ENCODE measurements at regions not wholly inside any gene's neighbourhood (a gene's known extent, or its start where the extent isn't known, plus 50 kb on each side); places are given as distances from the start of the nearest gene placed in this dataset.

DNA sequence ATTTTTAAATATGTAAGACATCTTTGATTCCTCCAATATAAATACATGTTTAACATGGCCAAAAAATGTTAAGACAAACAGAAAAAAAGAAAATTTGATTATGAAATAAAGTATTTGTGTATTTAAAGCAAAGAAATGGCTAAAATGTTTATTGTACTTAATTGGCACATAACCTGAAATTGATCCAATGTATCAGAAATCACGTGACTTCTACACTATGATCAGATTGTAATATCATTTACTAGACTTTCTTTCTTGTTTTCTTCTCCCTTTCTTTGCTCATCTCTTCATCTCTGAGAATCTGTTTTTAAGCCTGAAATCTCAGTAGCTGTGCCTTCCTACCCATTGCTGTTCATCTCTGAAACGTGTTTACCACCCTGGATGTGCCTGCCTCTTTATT lies 420.3 kb downstream of the RSL24D1 start:
- WGBS (ENCODE audit: low lambda C conversion rate): 4% methylated on average over 2 of the region's 2 CpGs
- no TSS peak for BruUV-seq (replicated peaks)
- FAIRE-seq (no peak), ATAC-seq (no peak), DNase-seq (ENCODE audit: low spot score) (no peak)
- no peak overlapping the region for H3K4me3 ChIP-seq (replicated peaks in 1 of 3; ENCODE audit: insufficient read depth in 1 of 3, low read depth in 2 of 3, low read length in 3 of 3)
- no peaks in the 10 kb centered on the region for H3K4me1 ChIP-seq (ENCODE audit: insufficient read depth, low read length)
- intact Hi-C loops (cut with micrococcal nuclease; ENCODE audit: unreplicated experiment) (no loop called here), in situ Hi-C loops (cut with HindIII; ENCODE audit: extremely low pct_ligation_motif_present, low pct_unique_long_range_greater_than_20kb) (no loop called here)
- POLR2A ChIA-PET: no interaction called here
- H3K27ac ChIP-seq (ENCODE audit: extremely low read length, insufficient read depth, low read length): no peak overlapping the region
- H3K9me3 ChIP-seq (ENCODE audit: low read length): no peaks in the 10 kb centered on the region
- H3K79me2 ChIP-seq (ENCODE audit: insufficient read depth, low read length): no peaks in the 10 kb centered on the region
- TF ChIP-seq POGK (CRISPR knock-in tag; conservative IDR thresholded peaks at IDR 0.05) (no peak), JUND (CRISPR knock-in tag; IDR thresholded peaks at IDR 0.05) (no peak), ZNF781 (CRISPR knock-in tag; IDR thresholded peaks at IDR 0.05; ENCODE audit: borderline replicate concordance, not compliant biosample characterization) (no peak), ZNF577 (CRISPR knock-in tag; IDR thresholded peaks at IDR 0.05; ENCODE audit: borderline replicate concordance, low read depth) (no peak), ZFX (CRISPR knock-in tag; IDR thresholded peaks at IDR 0.05; ENCODE audit: low read depth) (no peak), RAD51 (IDR thresholded peaks at IDR 0.05; ENCODE audit: borderline replicate concordance) (peak; percentile 75; the same call in 1 of the 2 replicates), NR2F6 (IDR thresholded peaks at IDR 0.05) (no peak), NR2F6 (CRISPR knock-in tag; IDR thresholded peaks at IDR 0.05) (no peak)
- H3K4me2 ChIP-seq (ENCODE audit: low read depth, low read length): no peak overlapping the region
- no peak overlapping the region for H3K9ac ChIP-seq (ENCODE audit: insufficient read depth, low read depth, low read length)
- H3K27me3 ChIP-seq (ENCODE audit: control insufficient read depth in 1 of 2, insufficient read depth in 2 of 2, low read length in 2 of 2): no peaks in the 10 kb centered on the region
- no peak overlapping the region for H2AFZ ChIP-seq (ENCODE audit: low read length)
- CTCF ChIA-PET (ENCODE audit: low intra/inter-chr PET ratio, low total read pairs): no interaction called here
- no peaks in the 10 kb centered on the region for H4K20me1 ChIP-seq (ENCODE audit: insufficient read depth, low read length)
- H3K36me3 ChIP-seq (replicated peaks in 1 of 2; ENCODE audit: control insufficient read depth in 1 of 2, insufficient read depth in 2 of 2, low read length in 2 of 2): no peaks in the 10 kb centered on the region

- ATAC-seq (no peak), DNase-seq (ENCODE audit: low spot score) (no peak), FAIRE-seq (no peak)
- H3K9ac ChIP-seq (ENCODE audit: insufficient read depth, low read depth, low read length): no peak overlapping the region
- no TSS peak for BruUV-seq (replicated peaks)
- no peaks in the 10 kb centered on the region for H3K79me2 ChIP-seq (ENCODE audit: insufficient read depth, low read length)
- no peaks in the 10 kb centered on the region for H3K36me3 ChIP-seq (replicated peaks in 1 of 2; ENCODE audit: control insufficient read depth in 1 of 2, insufficient read depth in 2 of 2, low read length in 2 of 2)
- no peaks in the 10 kb centered on the region for H3K4me1 ChIP-seq (ENCODE audit: insufficient read depth, low read length)
- no peak overlapping the region for H3K27ac ChIP-seq (ENCODE audit: extremely low read length, insufficient read depth, low read length)
- no peaks in the 10 kb centered on the region for H3K27me3 ChIP-seq (ENCODE audit: control insufficient read depth in 1 of 2, insufficient read depth in 2 of 2, low read length in 2 of 2)
- H2AFZ ChIP-seq (ENCODE audit: low read length): no peak overlapping the region
- POLR2A ChIA-PET: no interaction called here
- 0% methylated on average over 1 of the region's 1 CpG for WGBS (ENCODE audit: low lambda C conversion rate)
- no peak overlapping the region for H3K4me3 ChIP-seq (replicated peaks in 1 of 3; ENCODE audit: insufficient read depth in 1 of 3, low read depth in 2 of 3, low read length in 3 of 3)
- H3K9me3 ChIP-seq (ENCODE audit: low read length): no peaks in the 10 kb centered on the region
- in situ Hi-C loops (cut with HindIII; ENCODE audit: extremely low pct_ligation_motif_present, low pct_unique_long_range_greater_than_20kb) (loop anchor here (25.0 kb wide), 1 partner anchor 90 kb away; no protein-coding TSS in a partner anchor), intact Hi-C loops (cut with micrococcal nuclease; ENCODE audit: unreplicated experiment) (no loop called here)
- no peak overlapping the region for H3K4me2 ChIP-seq (ENCODE audit: low read depth, low read length)
- CTCF ChIA-PET (ENCODE audit: low intra/inter-chr PET ratio, low total read pairs): no interaction called here
- no peaks in the 10 kb centered on the region for H4K20me1 ChIP-seq (ENCODE audit: insufficient read depth, low read length)
- TF ChIP-seq, protein P1, sequence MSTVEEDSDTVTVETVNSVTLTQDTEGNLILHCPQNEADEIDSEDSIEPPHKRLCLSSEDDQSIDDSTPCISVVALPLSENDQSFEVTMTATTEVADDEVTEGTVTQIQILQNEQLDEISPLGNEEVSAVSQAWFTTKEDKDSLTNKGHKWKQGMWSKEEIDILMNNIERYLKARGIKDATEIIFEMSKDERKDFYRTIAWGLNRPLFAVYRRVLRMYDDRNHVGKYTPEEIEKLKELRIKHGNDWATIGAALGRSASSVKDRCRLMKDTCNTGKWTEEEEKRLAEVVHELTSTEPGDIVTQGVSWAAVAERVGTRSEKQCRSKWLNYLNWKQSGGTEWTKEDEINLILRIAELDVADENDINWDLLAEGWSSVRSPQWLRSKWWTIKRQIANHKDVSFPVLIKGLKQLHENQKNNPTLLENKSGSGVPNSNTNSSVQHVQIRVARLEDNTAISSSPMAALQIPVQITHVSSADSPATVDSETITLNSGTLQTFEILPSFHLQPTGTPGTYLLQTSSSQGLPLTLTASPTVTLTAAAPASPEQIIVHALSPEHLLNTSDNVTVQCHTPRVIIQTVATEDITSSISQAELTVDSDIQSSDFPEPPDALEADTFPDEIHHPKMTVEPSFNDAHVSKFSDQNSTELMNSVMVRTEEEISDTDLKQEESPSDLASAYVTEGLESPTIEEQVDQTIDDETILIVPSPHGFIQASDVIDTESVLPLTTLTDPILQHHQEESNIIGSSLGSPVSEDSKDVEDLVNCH (CRISPR knock-in tag; IDR thresholded peaks at IDR 0.05): no peak
- no peak for TF ChIP-seq U2AF2 (IDR thresholded peaks at IDR 0.05; ENCODE audit: low read depth, low read length)
- no peak for TF ChIP-seq FUBP1 (CRISPR knock-in tag; IDR thresholded peaks at IDR 0.05; ENCODE audit: borderline replicate concordance)
- TF ChIP-seq ZBTB1 (CRISPR knock-in tag; IDR thresholded peaks at IDR 0.05; ENCODE audit: borderline replicate concordance): no peak
- TF ChIP-seq AKAP8 (CRISPR knock-in tag; IDR thresholded peaks at IDR 0.05): no peak
Measured at GRCh38 chr15:54772663-54773062, 424.1 kb downstream of the RSL24D1 start.

All from HepG2 (cell line).